Stomach (tissue), 8 donors: ENCODE measurements at regions not wholly inside any gene's neighbourhood (a gene's known extent, or its start where the extent isn't known, plus 50 kb on each side); places are given as distances from the start of the nearest gene placed in this dataset.

Experiments used
- DNase-seq, 2 donors: peaks; one replicate each; pipeline versions ENCODE4 v3.0.0 to v3.0.0-alpha.2; 2013 to 2019
- H3K27ac ChIP-seq, 5 donors: fragments of 200-600 bp in 4 of 5; sonication (generic) in 4 of 5; one replicate each; pipeline ENCODE4 v1.5.1; 2013 to 2019; ENCODE audit warnings: mild to moderate bottlenecking in 1 of 5, moderate library complexity in 1 of 5
- H3K27me3 ChIP-seq, 3 donors: fragments of 200-600 bp; sonication (generic); one replicate each; pipeline ENCODE4 v1.5.1; 2017 to 2019; ENCODE audit warnings: mixed run types in 1 of 3
- H3K36me3 ChIP-seq, 4 donors: fragments of 200-600 bp; sonication (generic); 1 replicate in 3 of 4; 2 replicates in 1 of 4; pipeline ENCODE4 v1.5.1; 2016 to 2019
- H3K4me1 ChIP-seq, 4 donors: fragments of 200-600 bp; sonication (generic); one replicate each; pipeline ENCODE4 v1.5.1; 2016 to 2019
- H3K4me3 ChIP-seq, 4 donors: fragments of 200-600 bp; sonication (generic) in 3 of 4; one replicate each; pipeline ENCODE4 v1.5.1; 2016 to 2019; ENCODE audit warnings: mild to moderate bottlenecking in 1 of 4
- H3K9me3 ChIP-seq, 4 donors: fragments of 200-600 bp; sonication (generic); one replicate each; pipeline ENCODE4 v1.5.1; 2016 to 2019
- EP300 ChIP-seq: sonication (generic); formaldehyde crosslinking; IDR thresholded peaks from one replicate; pipeline ENCODE4 v1.6.1; 2017; ENCODE audit warnings: antibody characterized with exemption
- POLR2A ChIP-seq, 4 donors: fragments of 450-650 bp; IDR thresholded peaks; one replicate each; pipeline ENCODE4 v1.6.1; 2016; ENCODE audit warnings: antibody characterized with exemption in 4 of 4, control low read depth in 2 of 4, mild to moderate bottlenecking in 1 of 4, moderate library complexity in 1 of 4
- POLR2AphosphoS5 ChIP-seq, 3 donors: sonication (generic); formaldehyde crosslinking; IDR thresholded peaks; one replicate each; pipeline ENCODE4 v1.6.1; 2016; ENCODE audit warnings: antibody characterized with exemption in 3 of 3
- WGBS, 5 donors: extraction: QIAGEN DNeasy Blood & Tissue Kit in 3 of 5; methylation state at CpG; one replicate each; pipeline versions ENCODE4 v1.1.5 to v1.1.7; 2013 to 2018; 5-methylcytosine and 5-hydroxymethylcytosine counted together
- intact Hi-C: fragments of 100-400 bp; cut with DNase I; formaldehyde crosslinking; loops from one replicate; pipeline ENCODE4 v1.15.1; 2023; ENCODE audit warnings: low total_unique reads
- TF ChIP-seq, protein P1 (sequence below), 7 experiments: fragments of 450-650 bp in 4 of 7; fragments of 200-600 bp in 3 of 7; sonication (generic) in 3 of 7; IDR thresholded peaks; one replicate each; pipeline ENCODE4 v1.5.1; 2016 to 2019; ENCODE audit warnings: antibody characterized with exemption in 7 of 7, control low read depth in 2 of 7, mild to moderate bottlenecking in 1 of 7
- donor health status: healthy with polysubstance abuse.
- donor health status: Bipolar disorder and iron deficiency.
- donor health status: healthy.

DNA sequence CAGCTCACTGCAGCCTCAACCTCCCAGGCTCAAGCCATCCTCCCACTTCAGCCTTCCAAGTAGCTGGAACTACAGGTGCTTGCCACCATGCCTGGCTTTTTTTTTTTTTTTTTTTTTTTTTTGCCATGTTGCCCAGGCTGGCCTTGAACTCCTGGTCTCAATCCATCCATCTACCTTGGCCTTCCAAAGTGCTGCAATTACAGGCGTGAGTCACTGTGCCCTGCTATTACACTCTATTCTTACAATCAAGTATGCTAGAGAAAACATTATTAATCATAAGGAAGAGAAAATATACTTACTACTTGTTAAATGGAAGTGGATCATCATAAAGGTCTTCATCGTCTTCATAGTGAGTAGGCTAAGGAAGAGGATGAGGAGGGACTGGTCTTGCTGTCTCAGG, 93.3 kb upstream of the DOCK9 start:
- no peak overlapping the region for H3K27ac ChIP-seq
- DNase-seq = no peak
- H3K4me3 ChIP-seq = no peak overlapping the region
- WGBS, 5 donors = 77 to 97% (median 93%) methylated on average over 2 of the region's 2 CpGs
- intact Hi-C loops = no loop called here
- peaks cover 0 to 10% (median 6%) of the 10 kb centered on the region in 4 donors for H3K36me3 ChIP-seq
- TF ChIP-seq POLR2A (IDR thresholded peaks at IDR 0.05) (no peak), POLR2AphosphoS5 (IDR thresholded peaks at IDR 0.05) (no peak), EP300 (no peak)
- TF ChIP-seq, protein P1, sequence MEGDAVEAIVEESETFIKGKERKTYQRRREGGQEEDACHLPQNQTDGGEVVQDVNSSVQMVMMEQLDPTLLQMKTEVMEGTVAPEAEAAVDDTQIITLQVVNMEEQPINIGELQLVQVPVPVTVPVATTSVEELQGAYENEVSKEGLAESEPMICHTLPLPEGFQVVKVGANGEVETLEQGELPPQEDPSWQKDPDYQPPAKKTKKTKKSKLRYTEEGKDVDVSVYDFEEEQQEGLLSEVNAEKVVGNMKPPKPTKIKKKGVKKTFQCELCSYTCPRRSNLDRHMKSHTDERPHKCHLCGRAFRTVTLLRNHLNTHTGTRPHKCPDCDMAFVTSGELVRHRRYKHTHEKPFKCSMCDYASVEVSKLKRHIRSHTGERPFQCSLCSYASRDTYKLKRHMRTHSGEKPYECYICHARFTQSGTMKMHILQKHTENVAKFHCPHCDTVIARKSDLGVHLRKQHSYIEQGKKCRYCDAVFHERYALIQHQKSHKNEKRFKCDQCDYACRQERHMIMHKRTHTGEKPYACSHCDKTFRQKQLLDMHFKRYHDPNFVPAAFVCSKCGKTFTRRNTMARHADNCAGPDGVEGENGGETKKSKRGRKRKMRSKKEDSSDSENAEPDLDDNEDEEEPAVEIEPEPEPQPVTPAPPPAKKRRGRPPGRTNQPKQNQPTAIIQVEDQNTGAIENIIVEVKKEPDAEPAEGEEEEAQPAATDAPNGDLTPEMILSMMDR (IDR thresholded peaks at IDR 0.05) = no peak
- H3K4me1 ChIP-seq = peaks cover 4 to 24% (median 14%) of the 10 kb centered on the region in 4 donors
- no peaks in the 10 kb centered on the region for H3K27me3 ChIP-seq
- peaks cover 0 to 16% (median 10%) of the 10 kb centered on the region in 4 donors for H3K9me3 ChIP-seq

DNA sequence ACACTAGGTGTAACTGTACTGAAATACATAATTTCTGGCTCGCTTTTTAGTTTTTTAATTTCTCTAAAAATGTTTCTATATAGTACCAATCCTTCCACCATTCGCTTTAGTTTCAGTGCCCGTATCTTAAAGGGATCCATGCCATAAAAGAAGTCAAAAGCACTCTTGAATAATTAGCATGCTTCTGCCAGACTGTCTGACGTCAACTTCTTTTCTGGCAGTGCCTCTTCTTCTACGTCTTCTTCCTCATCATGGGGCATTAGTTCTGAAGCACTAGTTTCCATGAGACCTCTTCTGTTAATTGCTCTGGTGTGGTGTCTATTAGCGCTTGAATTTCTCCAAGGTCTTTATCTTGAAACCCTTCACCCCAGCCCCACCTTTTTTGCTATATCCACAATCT, 93.8 kb upstream of the DOCK9 start:
- no peak overlapping the region for H3K4me3 ChIP-seq
- no peaks in the 10 kb centered on the region for H3K27me3 ChIP-seq
- WGBS, 5 donors = 77 to 93% (median 87%) methylated on average over 6 of the region's 6 CpGs
- intact Hi-C loops = no loop called here
- peaks cover 0 to 16% (median 10%) of the 10 kb centered on the region in 4 donors for H3K9me3 ChIP-seq
- no peak overlapping the region for H3K27ac ChIP-seq
- peaks cover under 1 to 24% (median 12%) of the 10 kb centered on the region in 4 donors for H3K4me1 ChIP-seq
- DNase-seq = no peak
- TF ChIP-seq POLR2A (IDR thresholded peaks at IDR 0.05) (no peak), EP300 (no peak), POLR2AphosphoS5 (IDR thresholded peaks at IDR 0.05) (no peak)
- TF ChIP-seq, protein P1 (IDR thresholded peaks at IDR 0.05) = no peak
- peaks cover 0 to 10% (median 6%) of the 10 kb centered on the region in 4 donors for H3K36me3 ChIP-seq

DNA sequence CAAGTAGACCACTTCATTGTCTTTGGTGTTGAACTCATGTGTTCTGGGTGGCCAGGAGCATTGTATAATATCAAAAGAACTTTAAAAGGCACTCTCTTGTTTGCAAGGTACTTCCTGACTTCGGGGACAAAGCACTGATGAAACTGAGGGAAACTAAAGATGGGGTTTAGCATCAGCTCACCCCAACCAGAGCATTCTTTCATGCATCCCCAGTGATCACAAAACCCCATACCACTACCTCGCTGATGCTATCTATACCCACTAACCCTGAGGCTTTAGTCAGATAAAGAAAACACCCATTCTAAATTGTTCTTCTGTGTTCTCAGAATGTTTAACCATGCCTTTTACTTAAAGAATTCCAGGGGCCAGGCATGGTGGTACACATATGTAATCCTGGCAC, 94.5 kb upstream of the DOCK9 start:
- TF ChIP-seq EP300 = no peak
- TF ChIP-seq, protein P1 (IDR thresholded peaks at IDR 0.05) = no peak
- TF ChIP-seq POLR2A (IDR thresholded peaks at IDR 0.05) = no peak
- no peak for TF ChIP-seq POLR2AphosphoS5 (IDR thresholded peaks at IDR 0.05)
- H3K27ac ChIP-seq = no peak overlapping the region
- H3K36me3 ChIP-seq = peaks cover 0 to 10% (median 6%) of the 10 kb centered on the region in 4 donors
- peaks cover 0 to 16% (median 10%) of the 10 kb centered on the region in 4 donors for H3K9me3 ChIP-seq
- H3K4me1 ChIP-seq = peaks cover 0 to 18% (median 6%) of the 10 kb centered on the region in 4 donors
- DNase-seq = no peak
- WGBS, 5 donors = 63 to 91% (median 70%) methylated on average over 2 of the region's 2 CpGs
- intact Hi-C loops = no loop called here
- H3K4me3 ChIP-seq = no peak overlapping the region
- no peaks in the 10 kb centered on the region for H3K27me3 ChIP-seq

DNA sequence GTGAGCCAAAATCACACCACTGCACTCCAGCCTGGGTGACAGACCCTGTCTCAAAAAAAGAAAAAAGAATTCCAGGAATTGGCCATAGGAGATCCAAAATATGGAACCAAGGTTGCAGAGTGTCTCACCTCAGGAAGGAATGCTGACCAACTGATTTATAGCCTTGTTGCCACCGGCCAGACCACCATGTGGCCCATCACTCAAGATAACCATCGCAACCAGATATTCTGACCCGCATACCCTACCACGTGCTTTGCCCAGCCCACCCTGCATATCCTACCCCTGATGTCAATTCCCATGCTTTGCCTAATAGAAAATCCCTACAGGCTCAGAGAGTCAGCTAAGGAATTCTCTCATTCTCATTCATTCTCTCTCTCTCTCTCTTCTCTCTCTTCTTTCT, 95.1 kb upstream of the DOCK9 start:
- intact Hi-C loops = no loop called here

More for the DNA sequence above, 95.1 kb upstream of the DOCK9 start:
- Histone ChIP-seq H3K4me1 (peaks cover 0 to 13% (median 3%) of the 10 kb centered on the region in 4 donors), H3K27ac (no peak overlapping the region), H3K36me3 (peaks cover 0 to 10% (median 6%) of the 10 kb centered on the region in 4 donors), H3K4me3 (no peak overlapping the region), H3K9me3 (peaks cover 0 to 16% (median 10%) of the 10 kb centered on the region in 4 donors), H3K27me3 (no peaks in the 10 kb centered on the region)
- 77 to 92% (median 82%) methylated on average over 4 of the region's 4 CpGs for WGBS, 5 donors
- DNase-seq = no peak
- TF ChIP-seq POLR2AphosphoS5 (IDR thresholded peaks at IDR 0.05) = no peak
- no peak for TF ChIP-seq POLR2A (IDR thresholded peaks at IDR 0.05)
- TF ChIP-seq, protein P1 (IDR thresholded peaks at IDR 0.05) = no peak
- TF ChIP-seq EP300 = no peak
